Lung (tissue), 11 donors: ENCODE measurements at regions not wholly inside any gene's neighbourhood (a gene's known extent, or its start where the extent isn't known, plus 50 kb on each side); places are given as distances from the start of the nearest gene placed in this dataset.
A peak's percentile ranks its signal among the peaks of the same experiment; 100 is the strongest.

Source experiments
- ATAC-seq: fragments of 200-7000 bp; cut with Tn5 transposase; one replicate; pipeline ENCODE4 v1.9.1; 2020; ENCODE audit warnings: moderate number of reproducible peaks; ENCODE audit not compliant: insufficient read depth, low FRiP score
- DNase-seq, 3 donors: peaks; one replicate each; pipeline ENCODE4 v3.0.0-alpha.2; 2013 to 2017
- H3K27ac ChIP-seq, 2 donors: one replicate each; pipeline ENCODE4 v1.5.1; 2013; ENCODE audit warnings: mild to moderate bottlenecking in 2 of 2, moderate library complexity in 2 of 2, control low read depth in 1 of 2, inconsistent platforms in 1 of 2, low read depth in 1 of 2, low read length in 1 of 2
- H3K27me3 ChIP-seq, 3 donors: one replicate each; pipeline ENCODE4 v1.5.1; 2013; ENCODE audit warnings: low read length in 2 of 3; ENCODE audit not compliant: control insufficient read depth in 3 of 3, insufficient read depth in 3 of 3
- H3K36me3 ChIP-seq, 4 donors: one replicate each; pipeline ENCODE4 v1.5.1; 2013; ENCODE audit warnings: low read length in 4 of 4, mild to moderate bottlenecking in 1 of 4, moderate library complexity in 1 of 4; ENCODE audit not compliant: control insufficient read depth in 4 of 4, insufficient read depth in 4 of 4
- H3K4me1 ChIP-seq, 5 donors: one replicate each; pipeline ENCODE4 v1.5.1; 2013; ENCODE audit warnings: low read length in 5 of 5, mild to moderate bottlenecking in 2 of 5, moderate library complexity in 1 of 5; ENCODE audit not compliant: control insufficient read depth in 5 of 5, insufficient read depth in 5 of 5
- H3K4me3 ChIP-seq: one replicate; pipeline ENCODE4 v1.5.1; 2013; ENCODE audit warnings: mild to moderate bottlenecking, control low read depth, moderate library complexity
- H3K9ac ChIP-seq, 2 donors: one replicate each; pipeline ENCODE4 v1.5.1; 2013; ENCODE audit warnings: low read length in 2 of 2, control low read depth in 1 of 2; ENCODE audit not compliant: insufficient read depth in 1 of 2
- H3K9me3 ChIP-seq, 4 donors: one replicate each; pipeline ENCODE4 v1.5.1; 2013; ENCODE audit warnings: low read length in 3 of 4, mild to moderate bottlenecking in 1 of 4, moderate library complexity in 1 of 4; ENCODE audit not compliant: control insufficient read depth in 4 of 4, insufficient read depth in 3 of 4
- CTCF ChIP-seq: IDR thresholded peaks from 2 replicates; pipeline ENCODE4 v1.5.1; 2012; ENCODE audit warnings: mild to moderate bottlenecking; ENCODE audit errors: control extremely low read depth, extremely low read depth
- WGBS, 2 donors: extraction: QIAGEN DNeasy Blood & Tissue Kit; methylation state at CpG; one replicate each; pipeline ENCODE4 v1.1.7; 2013; 5-methylcytosine and 5-hydroxymethylcytosine counted together
- donor health status: control.
- donor health status: control.
- donor health status: Bipolar disorder and iron deficiency.
- donor health status: healthy.
- donor health status: DM: yes; HTN: yes; CAD: no.

- Histone ChIP-seq H3K4me3 (no peak overlapping the region), H3K27me3 (no peaks in the 10 kb centered on the region), H3K4me1 (peaks cover 0 to 6% (median 0%) of the 10 kb centered on the region in 5 donors), H3K9ac (no peak overlapping the region), H3K36me3 (no peaks in the 10 kb centered on the region), H3K27ac (no peak overlapping the region), H3K9me3 (no peaks in the 10 kb centered on the region)
- WGBS, 2 donors, result 80 to 87% methylated on average over 1 of the region's 1 CpG
- DNase-seq (no peak), ATAC-seq (peak; percentile 43)
- TF ChIP-seq CTCF, result no peak
Measured at GRCh38 chr13:34578471-34578870, 363.6 kb upstream of the NBEA start.

GRCh38 chr13:34578917-34579316, 363.2 kb upstream of the NBEA start:
- Histone ChIP-seq H3K4me3 (no peak overlapping the region), H3K36me3 (no peaks in the 10 kb centered on the region), H3K4me1 (peaks cover 0 to 11% (median 0%) of the 10 kb centered on the region in 5 donors), H3K9me3 (no peaks in the 10 kb centered on the region), H3K9ac (no peak overlapping the region), H3K27ac (no peak overlapping the region), H3K27me3 (no peaks in the 10 kb centered on the region)
- DNase-seq (no peak), ATAC-seq (no peak)
- no peak for TF ChIP-seq CTCF

- Histone ChIP-seq H3K27me3 (peaks cover 0 to 2% (median 0%) of the 10 kb centered on the region in 3 donors), H3K4me3 (no peak overlapping the region), H3K9me3 (peaks cover 0 to 3% (median 0%) of the 10 kb centered on the region in 4 donors), H3K36me3 (no peaks in the 10 kb centered on the region), H3K9ac (no peak overlapping the region), H3K27ac (no peak overlapping the region), H3K4me1 (peaks cover 0 to 12% (median 0%) of the 10 kb centered on the region in 5 donors)
- DNase-seq, result peak; percentile 63 to 96 (median 93)
- WGBS, 2 donors, result 82 to 88% methylated on average over 1 of the region's 1 CpG
- ATAC-seq, result no peak
- TF ChIP-seq CTCF, result no peak
Measured at GRCh38 chr13:34583181-34583580, 358.9 kb upstream of the NBEA start.

- ATAC-seq (no peak), DNase-seq (peak in 1 of 3 donors; percentile 6)
- Histone ChIP-seq H3K9me3 (peaks cover 0 to 3% (median 0%) of the 10 kb centered on the region in 4 donors), H3K27me3 (peaks cover 0 to 2% (median 0%) of the 10 kb centered on the region in 3 donors), H3K36me3 (no peaks in the 10 kb centered on the region), H3K9ac (no peak overlapping the region), H3K27ac (no peak overlapping the region), H3K4me1 (peaks cover 0 to 15% (median 5%) of the 10 kb centered on the region in 5 donors), H3K4me3 (no peak overlapping the region)
- 45 to 69% methylated on average over 3 of the region's 3 CpGs for WGBS, 2 donors
- TF ChIP-seq CTCF, result no peak
Measured at GRCh38 chr13:34587576-34587975, 354.5 kb upstream of the NBEA start.
